ENCODE measurements at regions not wholly inside any gene's neighbourhood (a gene's known extent, or its start where the extent isn't known, plus 50 kb on each side); places are given as distances from the start of the nearest gene placed in this dataset.

- no peak for DNase-seq
These were observed 142.5 kb upstream of the SPACA1 start for GRCh38 chr6:87905101-87905641.

- DNase-seq: no peak
These were observed 143.6 kb upstream of the SPACA1 start for GRCh38 chr6:87904011-87904410.

- no peak for DNase-seq
These were observed 144.3 kb upstream of the SPACA1 start for GRCh38 chr6:87903323-87903722.

GRCh38 chr6:87902383-87902782 lies 145.3 kb upstream of the SPACA1 start:
- no peak for DNase-seq

GRCh38 chr6:87901613-87902012 lies 146.0 kb upstream of the SPACA1 start:
- no peak for DNase-seq

GRCh38 chr6:87900160-87900698 lies 147.4 kb upstream of the SPACA1 start:
- DNase-seq: no peak

- DNase-seq: no peak
These were observed 148.0 kb upstream of the SPACA1 start for GRCh38 chr6:87899499-87900147.

GRCh38 chr6:87897663-87898062 lies 150.0 kb upstream of the SPACA1 start:
- DNase-seq: no peak

GRCh38 chr6:87897013-87897412 lies 150.6 kb upstream of the SPACA1 start:
- DNase-seq: no peak

GRCh38 chr6:87887266-87887665 lies 160.4 kb upstream of the SPACA1 start:
- no peak for DNase-seq

GRCh38 chr6:87884203-87884602 lies 163.4 kb upstream of the SPACA1 start:
- no peak for DNase-seq

- DNase-seq: no peak
These were observed 166.2 kb upstream of the SPACA1 start for GRCh38 chr6:87881342-87881895.

GRCh38 chr6:87879132-87879861 lies 168.3 kb upstream of the SPACA1 start:
- peak; percentile 49 for DNase-seq

GRCh38 chr6:87875781-87876180 lies 171.9 kb upstream of the SPACA1 start:
- no peak for DNase-seq

GRCh38 chr6:87873556-87873955 lies 171.5 kb upstream of the AKIRIN2 start:
- no peak for DNase-seq

- no peak for DNase-seq
These were observed 168.5 kb upstream of the AKIRIN2 start for GRCh38 chr6:87870556-87870955.

GRCh38 chr6:87869064-87869905 lies 167.3 kb upstream of the AKIRIN2 start:
- no peak for DNase-seq

- DNase-seq: no peak
These were observed 158.9 kb upstream of the AKIRIN2 start for GRCh38 chr6:87860902-87861301.

GRCh38 chr6:87858440-87858839 lies 156.4 kb upstream of the AKIRIN2 start:
- DNase-seq: no peak

GRCh38 chr6:87851674-87852299 lies 149.8 kb upstream of the AKIRIN2 start:
- no peak for DNase-seq

GRCh38 chr6:87848616-87849015 lies 146.6 kb upstream of the AKIRIN2 start:
- no peak for DNase-seq

- DNase-seq: no peak
These were observed 145.8 kb upstream of the AKIRIN2 start for GRCh38 chr6:87847830-87848210.

All from NCI-H1694 (cell line).